Astrocyte (in vitro differentiated cells and primary cell): ENCODE measurements at regions not wholly inside any gene's neighbourhood (a gene's known extent, or its start where the extent isn't known, plus 50 kb on each side); places are given as distances from the start of the nearest gene placed in this dataset.

ENCODE experiments used
- DNase-seq: peaks from one replicate; pipeline ENCODE4 v3.0.0-alpha.2; 2010; ENCODE audit warnings: low read depth
- FAIRE-seq: peaks from 2 replicates; lab custom pipeline; 2011; peaks lifted over from hg19 to GRCh38; lab: Jason Lieb, UNC
- H2AFZ ChIP-seq: 2 replicates; pipeline ENCODE4 v1.6.0; 2012; ENCODE audit warnings: low read depth, low read length, inconsistent platforms
- H3K27ac ChIP-seq: 2 replicates; pipeline ENCODE4 v1.5.1; 2011; ENCODE audit warnings: low read depth, low read length, inconsistent platforms
- H3K27me3 ChIP-seq: 2 replicates; pipeline ENCODE4 v1.6.0; 2011; ENCODE audit warnings: low read length, inconsistent platforms; ENCODE audit not compliant: insufficient read depth
- H3K36me3 ChIP-seq: 2 replicates; pipeline ENCODE4 v1.5.1; 2011; ENCODE audit warnings: low read length, inconsistent platforms; ENCODE audit not compliant: insufficient read depth
- H3K4me1 ChIP-seq: 2 replicates; pipeline ENCODE4 v1.5.1; 2011; ENCODE audit warnings: low read length, inconsistent platforms; ENCODE audit not compliant: insufficient read depth
- H3K4me2 ChIP-seq: 2 replicates; pipeline ENCODE4 v1.6.0; 2012; ENCODE audit warnings: low read length, inconsistent platforms
- H3K4me3 ChIP-seq: 2 replicates; pipeline ENCODE4 v1.5.1; 2011; ENCODE audit warnings: low read depth, mild to moderate bottlenecking, low read length, inconsistent platforms; ENCODE audit not compliant: insufficient read depth
- H3K79me2 ChIP-seq: 2 replicates; pipeline ENCODE4 v1.6.0; 2012; ENCODE audit warnings: mild to moderate bottlenecking, low read length, inconsistent platforms; ENCODE audit not compliant: insufficient read depth
- H3K9ac ChIP-seq: 2 replicates; pipeline ENCODE4 v1.6.0; 2012; ENCODE audit warnings: mild to moderate bottlenecking, low read length, inconsistent platforms
- H3K9me3 ChIP-seq: 2 replicates; pipeline ENCODE4 v1.5.1; 2012; ENCODE audit warnings: low read depth, mild to moderate bottlenecking, low read length, inconsistent platforms; ENCODE audit not compliant: insufficient read depth
- H4K20me1 ChIP-seq: 2 replicates; pipeline ENCODE4 v1.6.0; 2012; ENCODE audit warnings: low read length, inconsistent platforms; ENCODE audit not compliant: insufficient read depth
- H3K27ac Mint-ChIP-seq: one replicate; pipeline ENCODE4 v1.8.0; 2021; ENCODE audit warnings: mild to moderate bottlenecking, mixed read lengths; ENCODE audit not compliant: unreplicated experiment
- H3K27me3 Mint-ChIP-seq: one replicate; pipeline ENCODE4 v1.8.0; 2021; ENCODE audit warnings: low read depth, mixed read lengths; ENCODE audit not compliant: unreplicated experiment
- H3K36me3 Mint-ChIP-seq: one replicate; pipeline ENCODE4 v1.8.0; 2021; ENCODE audit warnings: low read depth, mixed read lengths; ENCODE audit not compliant: unreplicated experiment
- H3K4me1 Mint-ChIP-seq: one replicate; pipeline ENCODE4 v1.8.0; 2021; ENCODE audit warnings: low read depth, mixed read lengths; ENCODE audit not compliant: unreplicated experiment
- H3K4me3 Mint-ChIP-seq: one replicate; pipeline ENCODE4 v1.8.0; 2021; ENCODE audit warnings: mild to moderate bottlenecking, moderate library complexity, mixed read lengths; ENCODE audit not compliant: unreplicated experiment
- H3K9me3 Mint-ChIP-seq: one replicate; pipeline ENCODE4 v1.8.0; 2021; ENCODE audit warnings: mild to moderate bottlenecking, mixed read lengths; ENCODE audit not compliant: unreplicated experiment
- EZH2 ChIP-seq: IDR thresholded peaks from 2 replicates; pipeline ENCODE4 v1.6.1; 2012; ENCODE audit warnings: mild to moderate bottlenecking, low read length, inconsistent platforms; ENCODE audit not compliant: insufficient read depth
- TF ChIP-seq, protein P1 (sequence below): IDR thresholded peaks from 2 replicates; pipeline ENCODE4 v1.5.1; 2011; ENCODE audit warnings: low read depth, mild to moderate bottlenecking, inconsistent platforms, low read length, moderate library complexity; ENCODE audit not compliant: insufficient read depth

DNA sequence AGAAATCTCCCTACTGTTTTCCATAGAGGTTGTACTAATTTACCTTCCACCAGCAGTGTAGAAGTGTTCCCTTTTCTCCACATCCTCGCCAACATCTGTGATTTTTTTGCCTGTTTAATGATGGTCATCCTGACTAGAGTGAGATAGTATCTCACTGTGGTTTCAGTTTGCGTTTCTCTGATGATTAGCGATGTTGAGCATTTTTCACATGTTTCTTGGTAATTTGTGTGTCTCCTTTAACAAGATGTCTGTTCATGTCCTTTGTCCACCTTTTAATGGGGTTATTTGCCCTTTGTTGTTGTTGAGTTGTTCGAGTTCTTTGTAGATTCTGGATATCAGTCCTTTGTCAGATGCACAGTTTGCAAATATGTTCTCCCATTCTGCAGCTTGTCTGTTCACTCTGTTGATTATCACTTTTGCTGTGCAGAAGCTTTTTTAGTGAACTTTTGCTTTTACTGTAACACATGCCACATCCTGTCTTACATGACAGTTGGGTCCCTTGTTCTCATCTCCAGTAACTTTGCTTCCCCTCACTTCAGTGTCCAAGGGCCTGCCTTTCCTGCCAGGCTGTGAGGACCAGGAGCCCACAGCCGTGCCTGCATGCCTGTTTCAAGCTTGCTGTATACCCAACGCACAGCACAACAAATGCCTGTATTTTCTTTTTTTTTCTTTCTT, 64.9 kb downstream of the SPRING1 start:
- Mint-ChIP-seq H3K9me3 (peaks cover 2% of the 10 kb centered on the region), H3K4me3 (no peak overlapping the region), H3K27ac (no peak overlapping the region), H3K36me3 (no peaks in the 10 kb centered on the region), H3K4me1 (no peaks in the 10 kb centered on the region), H3K27me3 (no peaks in the 10 kb centered on the region)
- no peak overlapping the region for H3K27ac ChIP-seq
- H3K4me1 ChIP-seq = no peaks in the 10 kb centered on the region
- H2AFZ ChIP-seq = no peak overlapping the region
- no peak for DNase-seq
- no peaks in the 10 kb centered on the region for H3K27me3 ChIP-seq
- no peaks in the 10 kb centered on the region for H3K36me3 ChIP-seq
- H4K20me1 ChIP-seq = no peaks in the 10 kb centered on the region
- no peak for FAIRE-seq
- no peaks in the 10 kb centered on the region for H3K9me3 ChIP-seq
- no peak overlapping the region for H3K4me2 ChIP-seq
- no peak overlapping the region for H3K4me3 ChIP-seq
- TF ChIP-seq, protein P1, sequence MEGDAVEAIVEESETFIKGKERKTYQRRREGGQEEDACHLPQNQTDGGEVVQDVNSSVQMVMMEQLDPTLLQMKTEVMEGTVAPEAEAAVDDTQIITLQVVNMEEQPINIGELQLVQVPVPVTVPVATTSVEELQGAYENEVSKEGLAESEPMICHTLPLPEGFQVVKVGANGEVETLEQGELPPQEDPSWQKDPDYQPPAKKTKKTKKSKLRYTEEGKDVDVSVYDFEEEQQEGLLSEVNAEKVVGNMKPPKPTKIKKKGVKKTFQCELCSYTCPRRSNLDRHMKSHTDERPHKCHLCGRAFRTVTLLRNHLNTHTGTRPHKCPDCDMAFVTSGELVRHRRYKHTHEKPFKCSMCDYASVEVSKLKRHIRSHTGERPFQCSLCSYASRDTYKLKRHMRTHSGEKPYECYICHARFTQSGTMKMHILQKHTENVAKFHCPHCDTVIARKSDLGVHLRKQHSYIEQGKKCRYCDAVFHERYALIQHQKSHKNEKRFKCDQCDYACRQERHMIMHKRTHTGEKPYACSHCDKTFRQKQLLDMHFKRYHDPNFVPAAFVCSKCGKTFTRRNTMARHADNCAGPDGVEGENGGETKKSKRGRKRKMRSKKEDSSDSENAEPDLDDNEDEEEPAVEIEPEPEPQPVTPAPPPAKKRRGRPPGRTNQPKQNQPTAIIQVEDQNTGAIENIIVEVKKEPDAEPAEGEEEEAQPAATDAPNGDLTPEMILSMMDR = no peak
- TF ChIP-seq EZH2 = no peak
- H3K9ac ChIP-seq = no peak overlapping the region
- no peaks in the 10 kb centered on the region for H3K79me2 ChIP-seq

DNA sequence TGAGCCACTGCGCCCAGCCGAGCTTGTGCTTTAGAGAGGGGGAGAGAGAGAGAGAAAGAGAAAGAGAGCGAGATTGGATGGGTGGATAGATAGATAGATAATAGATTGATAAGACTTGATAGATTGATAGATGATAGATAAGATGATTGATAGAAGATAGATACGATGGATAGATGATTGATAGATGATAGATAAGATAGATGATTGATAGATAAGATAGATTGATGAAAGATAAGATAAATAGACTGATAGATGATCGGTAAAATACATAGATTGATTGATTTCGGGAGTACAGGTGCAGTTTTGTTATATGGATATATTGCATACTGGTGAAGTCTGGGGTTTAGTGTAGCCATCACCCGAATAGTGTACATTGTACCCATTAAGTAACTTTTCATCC, 65.9 kb downstream of the SPRING1 start:
- Mint-ChIP-seq H3K4me3 (no peak overlapping the region), H3K27ac (no peak overlapping the region)

DNA sequence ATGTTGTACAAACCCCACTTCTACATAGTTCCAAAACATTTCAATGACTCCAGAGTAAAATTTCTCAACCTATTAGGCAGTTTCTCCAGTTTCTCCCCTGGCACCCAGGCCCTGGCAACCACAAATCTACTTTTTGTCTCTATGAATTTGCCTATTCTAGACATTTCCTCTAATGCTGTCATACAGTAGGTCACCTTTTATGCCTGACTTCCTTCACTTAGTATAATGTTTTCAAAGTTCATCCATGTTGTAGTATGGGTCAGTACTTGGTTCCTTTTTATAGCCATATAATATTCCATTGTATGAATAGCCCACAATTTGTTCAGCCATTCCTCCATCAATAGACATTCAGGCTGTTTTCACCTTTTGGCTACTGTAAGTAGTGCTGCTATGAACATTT, 67.0 kb downstream of the SPRING1 start:
- H3K4me1 Mint-ChIP-seq = no peaks in the 10 kb centered on the region
- H3K79me2 ChIP-seq = no peaks in the 10 kb centered on the region
- FAIRE-seq = no peak
- H3K4me2 ChIP-seq = no peak overlapping the region
- no peaks in the 10 kb centered on the region for H3K27me3 ChIP-seq
- no peak overlapping the region for H3K9ac ChIP-seq
- H3K4me3 ChIP-seq = no peak overlapping the region
- no peaks in the 10 kb centered on the region for H3K36me3 Mint-ChIP-seq
- TF ChIP-seq, protein P1 = no peak
- no peak for TF ChIP-seq EZH2
- no peaks in the 10 kb centered on the region for H3K4me1 ChIP-seq
- no peaks in the 10 kb centered on the region for H3K9me3 ChIP-seq
- H4K20me1 ChIP-seq = no peaks in the 10 kb centered on the region
- no peaks in the 10 kb centered on the region for H3K27me3 Mint-ChIP-seq
- H3K9me3 Mint-ChIP-seq = no peaks in the 10 kb centered on the region
- no peak overlapping the region for H3K27ac Mint-ChIP-seq
- no peak for DNase-seq
- no peaks in the 10 kb centered on the region for H3K36me3 ChIP-seq
- H3K4me3 Mint-ChIP-seq = no peak overlapping the region
- H2AFZ ChIP-seq = no peak overlapping the region
- no peak overlapping the region for H3K27ac ChIP-seq

More for the DNA sequence above, 65.9 kb downstream of the SPRING1 start:
- H3K9ac ChIP-seq = no peak overlapping the region
- no peak for FAIRE-seq
- no peaks in the 10 kb centered on the region for H3K27me3 ChIP-seq
- TF ChIP-seq EZH2 = no peak
- TF ChIP-seq, protein P1 = no peak
- H3K79me2 ChIP-seq = no peaks in the 10 kb centered on the region
- Mint-ChIP-seq H3K9me3 (no peaks in the 10 kb centered on the region), H3K27me3 (no peaks in the 10 kb centered on the region), H3K4me1 (no peaks in the 10 kb centered on the region), H3K36me3 (no peaks in the 10 kb centered on the region)
- no peak overlapping the region for H3K4me3 ChIP-seq
- H3K4me1 ChIP-seq = no peaks in the 10 kb centered on the region
- no peaks in the 10 kb centered on the region for H3K36me3 ChIP-seq
- H3K4me2 ChIP-seq = no peak overlapping the region
- H2AFZ ChIP-seq = no peak overlapping the region
- H3K27ac ChIP-seq = no peak overlapping the region
- DNase-seq = no peak
- no peaks in the 10 kb centered on the region for H4K20me1 ChIP-seq
- no peaks in the 10 kb centered on the region for H3K9me3 ChIP-seq
